Activated CD4-positive, alpha-beta T cell treated with anti-CD3 and anti-CD28 coated beads for 24 hours (primary cell): ENCODE measurements at regions not wholly inside any gene's neighbourhood (a gene's known extent, or its start where the extent isn't known, plus 50 kb on each side); places are given as distances from the start of the nearest gene placed in this dataset.
A peak's percentile ranks its signal among the peaks of the same experiment; 100 is the strongest.
"Not testable (repeated sequence)": the region's sequence is repeated elsewhere in the genome, so short reads cannot be mapped to it uniquely, and the experiment has no call there.

Source experiments
- DNase-seq, 2 donors: peaks; one replicate each; pipeline ENCODE4 v3.0.0-alpha.2; 2020; ENCODE audit warnings: low read depth in 2 of 2

GRCh38 chr18:46229641-46230040 is 125.5 kb downstream of the HAUS1 start:
- not testable (repeated sequence) for DNase-seq

GRCh38 chr18:46236156-46236555 is 132.0 kb downstream of the HAUS1 start:
- DNase-seq, result no peak

GRCh38 chr18:46237891-46238290 is 133.7 kb downstream of the HAUS1 start:
- DNase-seq, result no peak

- DNase-seq, result no peak
Measured at GRCh38 chr18:46239549-46239948, 135.4 kb downstream of the HAUS1 start.

- DNase-seq, result no peak
Measured at GRCh38 chr18:46239998-46240397, 135.8 kb downstream of the HAUS1 start.

GRCh38 chr18:46241393-46241792 is 137.2 kb downstream of the HAUS1 start:
- DNase-seq, result not testable (repeated sequence)

GRCh38 chr18:46242183-46242582 is 138.0 kb downstream of the HAUS1 start:
- DNase-seq, result no peak

GRCh38 chr18:46243095-46243494 is 138.9 kb downstream of the HAUS1 start:
- DNase-seq, result no peak

GRCh38 chr18:46243673-46244072 is 139.5 kb downstream of the HAUS1 start:
- DNase-seq, result no peak

GRCh38 chr18:46246101-46246500 is 141.9 kb downstream of the HAUS1 start:
- no peak for DNase-seq

GRCh38 chr18:46247942-46248341 is 143.8 kb downstream of the HAUS1 start:
- DNase-seq, result no peak

GRCh38 chr18:46250084-46250811 is 146.1 kb downstream of the HAUS1 start:
- peak; percentile 13 to 31 for DNase-seq

- DNase-seq, result no peak
Measured at GRCh38 chr18:46250812-46251173, 146.6 kb downstream of the HAUS1 start.

GRCh38 chr18:46252759-46253158 is 148.6 kb downstream of the HAUS1 start:
- DNase-seq, result no peak

GRCh38 chr18:46253498-46253897 is 149.3 kb downstream of the HAUS1 start:
- DNase-seq, result no peak

- DNase-seq, result no peak
Measured at GRCh38 chr18:46256078-46256477, 151.9 kb downstream of the HAUS1 start.

GRCh38 chr18:46257366-46257765 is 153.2 kb downstream of the HAUS1 start:
- no peak for DNase-seq

GRCh38 chr18:46260016-46260878 is 156.1 kb downstream of the HAUS1 start:
- no peak for DNase-seq

- no peak for DNase-seq
Measured at GRCh38 chr18:46260879-46261143, 156.6 kb downstream of the HAUS1 start.

GRCh38 chr18:46261799-46262198 is 157.6 kb downstream of the HAUS1 start:
- DNase-seq, result no peak

GRCh38 chr18:46262856-46263255 is 158.7 kb downstream of the HAUS1 start:
- no peak for DNase-seq

- no peak for DNase-seq
Measured at GRCh38 chr18:46264255-46264654, 160.1 kb downstream of the HAUS1 start.
